Common myeloid progenitor, CD34-positive (primary cell): ENCODE measurements at regions not wholly inside any gene's neighbourhood (a gene's known extent, or its start where the extent isn't known, plus 50 kb on each side); places are given as distances from the start of the nearest gene placed in this dataset.

Source experiments
- CTCF ChIA-PET: fragments of 350-600 bp; sonication (Branson Sonifier 250); formaldehyde crosslinking; loops from one replicate; lab custom pipeline; 2021; ENCODE audit warnings: antibody characterized with exemption; lab: Charles Lee
- POLR2A ChIA-PET: fragments of 350-600 bp; sonication (Branson Sonifier 250); formaldehyde crosslinking; loops from one replicate; lab custom pipeline; 2021; ENCODE audit warnings: antibody characterized with exemption; lab: Charles Lee
- DNase-seq, 3 donors: peaks; one replicate each; pipeline versions ENCODE4 v3.0.0 to v3.0.0-alpha.2; 2013
- H3K27ac ChIP-seq, 2 experiments: 1 replicate in 1 of 2; 2 replicates in 1 of 2; pipeline ENCODE4 v1.7.0; 2013; ENCODE audit warnings: inconsistent platforms in 2 of 2, low read length in 2 of 2, mild to moderate bottlenecking in 2 of 2, low read depth in 1 of 2, moderate library complexity in 1 of 2; ENCODE audit not compliant: severe bottlenecking in 2 of 2, insufficient read depth in 1 of 2, poor library complexity in 1 of 2
- H3K27me3 ChIP-seq, 5 experiments: replicated peaks in 2 of 5; 1 replicate in 3 of 5; 2 replicates in 2 of 5; pipeline versions ENCODE4 v1.6.1 to v1.7.0; 2013; ENCODE audit warnings: low read length in 4 of 5, mild to moderate bottlenecking in 2 of 5, moderate library complexity in 2 of 5, inconsistent platforms in 1 of 5; ENCODE audit not compliant: insufficient read depth in 5 of 5, control insufficient read depth in 4 of 5
- H3K36me3 ChIP-seq, 4 experiments: 1 replicate in 2 of 4; 2 replicates in 2 of 4; pipeline versions ENCODE4 v1.6.1 to v1.7.0; 2013; ENCODE audit warnings: low read length in 3 of 4, control low read depth in 1 of 4, mild to moderate bottlenecking in 1 of 4; ENCODE audit not compliant: control insufficient read depth in 4 of 4, insufficient read depth in 4 of 4
- H3K4me1 ChIP-seq, 4 experiments: 1 replicate in 3 of 4; 2 replicates in 1 of 4; pipeline versions ENCODE4 v1.6.1 to v1.7.1; 2013; ENCODE audit warnings: low read length in 3 of 4, mild to moderate bottlenecking in 3 of 4, control low read depth in 1 of 4, inconsistent platforms in 1 of 4, moderate library complexity in 1 of 4; ENCODE audit not compliant: control insufficient read depth in 4 of 4, insufficient read depth in 4 of 4; ENCODE audit errors: control extremely low read depth in 1 of 4
- H3K4me3 ChIP-seq, 7 experiments: 1 replicate in 4 of 7; 2 replicates in 3 of 7; pipeline versions ENCODE4 v1.5.1 to v1.7.0; 2013; ENCODE audit warnings: mild to moderate bottlenecking in 7 of 7, low read length in 6 of 7, moderate library complexity in 6 of 7, inconsistent platforms in 2 of 7, low read depth in 2 of 7, control low read depth in 1 of 7; ENCODE audit not compliant: insufficient read depth in 4 of 7, control insufficient read depth in 1 of 7; ENCODE audit errors: extremely low read depth in 1 of 7
- H3K9me3 ChIP-seq, 5 experiments: 1 replicate in 4 of 5; 2 replicates in 1 of 5; pipeline versions ENCODE4 v1.6.1 to v1.7.1; 2013; ENCODE audit warnings: low read length in 4 of 5, mild to moderate bottlenecking in 2 of 5, inconsistent platforms in 1 of 5, low read depth in 1 of 5, moderate library complexity in 1 of 5; ENCODE audit not compliant: control insufficient read depth in 4 of 5, insufficient read depth in 2 of 5; ENCODE audit errors: control extremely low read depth in 1 of 5
- WGBS: methylation state at CpG from one replicate; pipeline ENCODE4 v1.1.5; 2013; ENCODE audit not compliant: insufficient coverage; 5-methylcytosine and 5-hydroxymethylcytosine counted together

GRCh38 chr14:99075771-99076375, 196.1 kb downstream of the BCL11B start:
- DNase-seq = no peak
- POLR2A ChIA-PET = no interaction called here
- CTCF ChIA-PET = interaction anchor here (1.2 kb wide), 1 partner anchor 17 kb away, joined by 3 read pairs; no protein-coding TSS in a partner anchor

GRCh38 chr14:99077076-99077843, 194.7 kb downstream of the BCL11B start:
- CTCF ChIA-PET = no interaction called here

More at GRCh38 chr14:99075771-99076375, 196.1 kb downstream of the BCL11B start:
- Histone ChIP-seq H3K36me3 (no peaks in the 10 kb centered on the region), H3K27ac (no peak overlapping the region), H3K4me1 (peaks cover 0 to 4% (median 0%) of the 10 kb centered on the region in 4 experiments), H3K27me3 (peaks cover 0 to 1% (median 0%) of the 10 kb centered on the region in 5 experiments), H3K9me3 (peaks cover 0 to 5% (median 0%) of the 10 kb centered on the region in 5 experiments), H3K4me3 (peak overlapping the region in 1 of 7 experiments; percentile 32)
- WGBS = 88% methylated on average over 3 of the region's 5 CpGs

GRCh38 chr14:99077844-99078236, 194.2 kb downstream of the BCL11B start:
- ChIA-PET POLR2A (no interaction called here), CTCF (no interaction called here)
- no peak for DNase-seq
- Histone ChIP-seq H3K27ac (no peak overlapping the region), H3K4me3 (no peak overlapping the region), H3K27me3 (peaks cover 0 to 1% (median 0%) of the 10 kb centered on the region in 5 experiments), H3K9me3 (peaks cover 0 to 5% (median 0%) of the 10 kb centered on the region in 5 experiments), H3K4me1 (peaks cover 0 to 4% (median 0%) of the 10 kb centered on the region in 4 experiments), H3K36me3 (no peaks in the 10 kb centered on the region)
- WGBS = 98% methylated on average over 6 of the region's 6 CpGs

More at GRCh38 chr14:99077076-99077843, 194.7 kb downstream of the BCL11B start:
- H3K36me3 ChIP-seq = no peaks in the 10 kb centered on the region
- DNase-seq = peak in 2 of 3 donors; percentile 40 to 55
- H3K4me1 ChIP-seq = peaks cover 0 to 4% (median 0%) of the 10 kb centered on the region in 4 experiments
- POLR2A ChIA-PET = no interaction called here
- H3K27me3 ChIP-seq = peaks cover 0 to 1% (median 0%) of the 10 kb centered on the region in 5 experiments
- H3K27ac ChIP-seq = no peak overlapping the region
- WGBS = 68% methylated on average over 8 of the region's 8 CpGs
- peaks cover 0 to 5% (median 0%) of the 10 kb centered on the region in 5 experiments for H3K9me3 ChIP-seq
- no peak overlapping the region for H3K4me3 ChIP-seq

DNA sequence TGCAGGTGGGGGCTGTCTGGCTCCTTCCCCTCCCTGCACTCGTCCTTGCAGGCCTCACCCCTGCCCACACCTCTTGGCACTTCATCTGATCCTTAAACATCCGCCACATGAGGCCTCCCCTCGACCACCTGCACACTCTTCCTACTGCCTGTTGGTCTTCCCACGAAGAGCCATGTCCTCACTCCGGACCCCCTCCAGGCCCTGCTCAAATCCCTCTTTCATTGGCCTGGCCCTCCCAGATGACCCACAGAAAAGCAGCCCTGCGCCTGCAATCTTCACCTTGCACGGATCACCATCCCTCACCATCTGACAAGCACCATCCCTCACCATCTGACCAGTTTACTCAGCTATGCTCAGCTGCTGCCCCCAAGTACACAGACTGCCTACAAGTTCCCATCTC, 193.6 kb downstream of the BCL11B start:
- CTCF ChIA-PET = no interaction called here
- POLR2A ChIA-PET = no interaction called here
- 86% methylated on average over 7 of the region's 7 CpGs for WGBS

GRCh38 chr14:99079061-99079727, 192.8 kb downstream of the BCL11B start:
- WGBS = 95% methylated on average over 9 of the region's 9 CpGs
- H3K27ac ChIP-seq = no peak overlapping the region
- ChIA-PET CTCF (no interaction called here), POLR2A (no interaction called here)
- peaks cover 0 to 4% (median 0%) of the 10 kb centered on the region in 4 experiments for H3K4me1 ChIP-seq
- peaks cover 0 to 6% (median 2%) of the 10 kb centered on the region in 5 experiments for H3K9me3 ChIP-seq
- no peak for DNase-seq
- H3K4me3 ChIP-seq = no peak overlapping the region
- H3K36me3 ChIP-seq = no peaks in the 10 kb centered on the region
- H3K27me3 ChIP-seq = peaks cover 0 to 1% (median 0%) of the 10 kb centered on the region in 5 experiments

More for the DNA sequence above, 193.6 kb downstream of the BCL11B start:
- Histone ChIP-seq H3K4me1 (peaks cover 0 to 4% (median 0%) of the 10 kb centered on the region in 4 experiments), H3K27me3 (peaks cover 0 to 1% (median 0%) of the 10 kb centered on the region in 5 experiments), H3K27ac (no peak overlapping the region), H3K4me3 (no peak overlapping the region), H3K36me3 (no peaks in the 10 kb centered on the region), H3K9me3 (peaks cover 0 to 8% (median 1%) of the 10 kb centered on the region in 5 experiments)
- no peak for DNase-seq

- H3K4me1 ChIP-seq = no peaks in the 10 kb centered on the region
- H3K4me3 ChIP-seq = no peak overlapping the region
- no peaks in the 10 kb centered on the region for H3K36me3 ChIP-seq
- CTCF ChIA-PET = no interaction called here
- no peak for DNase-seq
- 91% methylated on average over 1 of the region's 3 CpGs for WGBS
- peaks cover 0 to 1% (median 0%) of the 10 kb centered on the region in 5 experiments for H3K27me3 ChIP-seq
- no peak overlapping the region for H3K27ac ChIP-seq
- H3K9me3 ChIP-seq = peaks cover 0 to 6% (median 2%) of the 10 kb centered on the region in 5 experiments
- POLR2A ChIA-PET = no interaction called here
Observed at GRCh38 chr14:99080306-99080705, 191.7 kb downstream of the BCL11B start.
